MM.1S (cell line): ENCODE measurements at regions not wholly inside any gene's neighbourhood (a gene's known extent, or its start where the extent isn't known, plus 50 kb on each side); places are given as distances from the start of the nearest gene placed in this dataset.

Source experiments
- DNase-seq: peaks from one replicate; pipeline ENCODE4 v3.0.0-alpha.2; 2015
- H2AFZ ChIP-seq: fragments of 300-600 bp; sonication (generic); 2 replicates; pipeline ENCODE4 v1.6.0; 2016; ENCODE audit warnings: antibody characterized with exemption, low read length
- H3F3A ChIP-seq: fragments of 300-600 bp; sonication (generic); 2 replicates; pipeline ENCODE4 v1.6.1; 2016; ENCODE audit warnings: mild to moderate bottlenecking, antibody characterized with exemption, low read length, moderate library complexity, mixed read lengths; ENCODE audit not compliant: insufficient read depth
- H3K27ac ChIP-seq: fragments of 300-600 bp; sonication (generic); 2 replicates; pipeline ENCODE4 v1.5.1; 2016; ENCODE audit warnings: mild to moderate bottlenecking, low read length
- H3K27me3 ChIP-seq: fragments of 300-600 bp; sonication (generic); replicated peaks from 2 replicates; pipeline ENCODE4 v1.6.0; 2016; ENCODE audit warnings: low read length; ENCODE audit not compliant: insufficient read depth
- H3K36me3 ChIP-seq: fragments of 300-600 bp; sonication (generic); replicated peaks from 2 replicates; pipeline ENCODE4 v1.6.1; 2016; ENCODE audit warnings: mild to moderate bottlenecking, low read length, mixed read lengths; ENCODE audit not compliant: insufficient read depth
- H3K4me1 ChIP-seq: fragments of 300-600 bp; sonication (generic); 2 replicates; pipeline ENCODE4 v1.6.1; 2016; ENCODE audit warnings: low read length, mixed read lengths
- H3K4me2 ChIP-seq: fragments of 300-600 bp; sonication (generic); 2 replicates; pipeline ENCODE4 v1.6.0; 2016; ENCODE audit warnings: low read depth, low read length
- H3K4me3 ChIP-seq: fragments of 300-600 bp; sonication (generic); 2 replicates; pipeline ENCODE4 v1.5.1; 2016; ENCODE audit warnings: low read length, mixed read lengths
- H3K79me2 ChIP-seq: fragments of 300-600 bp; sonication (generic); 2 replicates; pipeline ENCODE4 v1.6.1; 2016; ENCODE audit warnings: mixed run types, low read length, mixed read lengths
- H3K9ac ChIP-seq: fragments of 300-600 bp; sonication (generic); 2 replicates; pipeline ENCODE4 v1.6.1; 2016; ENCODE audit warnings: low read length, mixed read lengths
- H3K9me2 ChIP-seq: fragments of 300-600 bp; sonication (generic); replicated peaks from 2 replicates; pipeline ENCODE4 v1.6.1; 2016; ENCODE audit warnings: mild to moderate bottlenecking, low read length, mixed read lengths; ENCODE audit not compliant: insufficient read depth
- H3K9me3 ChIP-seq: fragments of 300-600 bp; sonication (generic); replicated peaks from 2 replicates; pipeline ENCODE4 v1.6.1; 2016; ENCODE audit warnings: mild to moderate bottlenecking, low read length, mixed read lengths; ENCODE audit not compliant: insufficient read depth
- H4K20me1 ChIP-seq: fragments of 300-600 bp; sonication (generic); 2 replicates; pipeline ENCODE4 v1.6.1; 2016; ENCODE audit warnings: mild to moderate bottlenecking, low read length, moderate library complexity, mixed read lengths; ENCODE audit not compliant: insufficient read depth
- EZH2 ChIP-seq: fragments of 300-600 bp; sonication (generic); optimal IDR thresholded peaks from 2 replicates; pipeline ENCODE3; 2017; ENCODE audit warnings: low read depth, mild to moderate bottlenecking, antibody characterized with exemption, low read length, mixed read lengths
- EZH2phosphoT487 ChIP-seq: fragments of 300-600 bp; sonication (generic); IDR thresholded peaks from 2 replicates; pipeline ENCODE4 v1.6.1; 2018; ENCODE audit warnings: antibody characterized with exemption, low read length
- TF ChIP-seq, protein P1 (sequence below): fragments of 300-600 bp; sonication (generic); IDR thresholded peaks from 2 replicates; pipeline ENCODE4 v1.5.1; 2016; ENCODE audit warnings: antibody characterized with exemption, low read length, mixed read lengths

DNA sequence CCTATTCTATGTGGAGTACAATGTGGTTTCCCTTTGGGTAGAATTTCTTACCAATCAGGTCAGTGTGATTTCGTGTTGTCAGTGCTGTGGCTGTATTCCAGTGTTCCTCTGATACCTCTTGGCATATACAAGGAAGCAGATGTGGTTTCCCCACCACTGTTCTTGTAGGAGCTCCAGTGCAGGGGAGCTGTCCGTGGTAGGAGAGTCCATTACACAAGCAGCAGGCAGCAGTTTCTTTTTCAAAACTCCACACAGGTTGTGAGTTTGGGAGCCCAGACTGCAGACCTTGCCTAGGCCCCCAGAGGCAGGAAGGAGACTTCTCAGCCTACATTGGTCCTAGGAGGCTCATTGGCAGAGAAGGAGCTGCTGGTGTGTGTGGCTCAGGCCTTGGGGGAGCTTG lies 452.8 kb downstream of the AACS start:
- no peak overlapping the region for H3K27ac ChIP-seq
- H3K9ac ChIP-seq = no peak overlapping the region
- H3K79me2 ChIP-seq = no peaks in the 10 kb centered on the region
- no peaks in the 10 kb centered on the region for H3K27me3 ChIP-seq
- no peaks in the 10 kb centered on the region for H3K4me1 ChIP-seq
- no peaks in the 10 kb centered on the region for H3K36me3 ChIP-seq
- no peak for TF ChIP-seq EZH2phosphoT487
- TF ChIP-seq, protein P1, sequence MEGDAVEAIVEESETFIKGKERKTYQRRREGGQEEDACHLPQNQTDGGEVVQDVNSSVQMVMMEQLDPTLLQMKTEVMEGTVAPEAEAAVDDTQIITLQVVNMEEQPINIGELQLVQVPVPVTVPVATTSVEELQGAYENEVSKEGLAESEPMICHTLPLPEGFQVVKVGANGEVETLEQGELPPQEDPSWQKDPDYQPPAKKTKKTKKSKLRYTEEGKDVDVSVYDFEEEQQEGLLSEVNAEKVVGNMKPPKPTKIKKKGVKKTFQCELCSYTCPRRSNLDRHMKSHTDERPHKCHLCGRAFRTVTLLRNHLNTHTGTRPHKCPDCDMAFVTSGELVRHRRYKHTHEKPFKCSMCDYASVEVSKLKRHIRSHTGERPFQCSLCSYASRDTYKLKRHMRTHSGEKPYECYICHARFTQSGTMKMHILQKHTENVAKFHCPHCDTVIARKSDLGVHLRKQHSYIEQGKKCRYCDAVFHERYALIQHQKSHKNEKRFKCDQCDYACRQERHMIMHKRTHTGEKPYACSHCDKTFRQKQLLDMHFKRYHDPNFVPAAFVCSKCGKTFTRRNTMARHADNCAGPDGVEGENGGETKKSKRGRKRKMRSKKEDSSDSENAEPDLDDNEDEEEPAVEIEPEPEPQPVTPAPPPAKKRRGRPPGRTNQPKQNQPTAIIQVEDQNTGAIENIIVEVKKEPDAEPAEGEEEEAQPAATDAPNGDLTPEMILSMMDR = no peak
- no peak for TF ChIP-seq EZH2
- no peak overlapping the region for H3K4me3 ChIP-seq
- no peaks in the 10 kb centered on the region for H4K20me1 ChIP-seq
- H2AFZ ChIP-seq = no peak overlapping the region
- no peak overlapping the region for H3K4me2 ChIP-seq
- no peak for DNase-seq
- H3K9me2 ChIP-seq = no peaks in the 10 kb centered on the region
- no peaks in the 10 kb centered on the region for H3K9me3 ChIP-seq
- no peaks in the 10 kb centered on the region for H3F3A ChIP-seq

GRCh38 chr12:125519026-125519651 lies 453.9 kb downstream of the AACS start:
- H3K4me2 ChIP-seq = no peak overlapping the region
- DNase-seq = no peak
- no peaks in the 10 kb centered on the region for H3K79me2 ChIP-seq
- no peak overlapping the region for H3K27ac ChIP-seq
- H3K36me3 ChIP-seq = no peaks in the 10 kb centered on the region
- H3K4me3 ChIP-seq = no peak overlapping the region
- no peak overlapping the region for H3K9ac ChIP-seq
- H3K9me2 ChIP-seq = no peaks in the 10 kb centered on the region
- H3F3A ChIP-seq = no peaks in the 10 kb centered on the region
- no peaks in the 10 kb centered on the region for H3K9me3 ChIP-seq
- no peaks in the 10 kb centered on the region for H3K4me1 ChIP-seq
- H2AFZ ChIP-seq = no peak overlapping the region
- no peak for TF ChIP-seq EZH2phosphoT487
- TF ChIP-seq, protein P1 = no peak
- TF ChIP-seq EZH2 = no peak
- no peaks in the 10 kb centered on the region for H3K27me3 ChIP-seq
- H4K20me1 ChIP-seq = no peaks in the 10 kb centered on the region

- Histone ChIP-seq H3K27me3 (no peaks in the 10 kb centered on the region), H3K9me3 (no peaks in the 10 kb centered on the region), H3K9me2 (no peaks in the 10 kb centered on the region), H2AFZ (no peak overlapping the region), H3K79me2 (no peaks in the 10 kb centered on the region), H4K20me1 (no peaks in the 10 kb centered on the region), H3K4me2 (no peak overlapping the region), H3K27ac (no peak overlapping the region), H3K9ac (no peak overlapping the region), H3F3A (no peaks in the 10 kb centered on the region), H3K4me1 (no peaks in the 10 kb centered on the region), H3K36me3 (no peaks in the 10 kb centered on the region), H3K4me3 (no peak overlapping the region)
- no peak for DNase-seq
- no peak for TF ChIP-seq EZH2phosphoT487
- TF ChIP-seq, protein P1 = no peak
- TF ChIP-seq EZH2 = no peak
Measured at GRCh38 chr12:125525879-125526278, 460.6 kb downstream of the AACS start.
